CD8-positive, alpha-beta memory T cell (primary cell): ENCODE measurements at regions not wholly inside any gene's neighbourhood (a gene's known extent, or its start where the extent isn't known, plus 50 kb on each side); places are given as distances from the start of the nearest gene placed in this dataset.

ENCODE experiments used
- CTCF ChIA-PET: fragments of 350-600 bp; sonication (Branson Sonifier 250); formaldehyde crosslinking; loops from one replicate; lab custom pipeline; 2021; ENCODE audit warnings: antibody characterized with exemption; lab: Charles Lee
- POLR2A ChIA-PET: fragments of 350-600 bp; sonication (Branson Sonifier 250); formaldehyde crosslinking; loops from one replicate; lab custom pipeline; 2021; ENCODE audit warnings: antibody characterized with exemption; lab: Charles Lee
- DNase-seq, 5 donors: peaks; one replicate each; pipeline versions ENCODE4 v3.0.0 to v3.0.0-alpha.2; 2020 to 2022; ENCODE audit warnings: mixed read lengths in 1 of 5
- H3K27ac ChIP-seq: one replicate; pipeline ENCODE4 v1.7.0; 2013; ENCODE audit warnings: low read depth, mild to moderate bottlenecking, low read length, moderate library complexity
- H3K27me3 ChIP-seq: 2 replicates; pipeline ENCODE4 v1.7.0; 2013; ENCODE audit warnings: low read length, mild to moderate bottlenecking; ENCODE audit not compliant: insufficient read depth, poor library complexity, severe bottlenecking
- H3K36me3 ChIP-seq: 2 replicates; pipeline ENCODE4 v1.7.0; 2013; ENCODE audit warnings: mild to moderate bottlenecking, low read length, moderate library complexity; ENCODE audit not compliant: insufficient read depth
- H3K4me1 ChIP-seq: 2 replicates; pipeline ENCODE4 v1.7.0; 2013; ENCODE audit warnings: mild to moderate bottlenecking, low read length, moderate library complexity; ENCODE audit not compliant: insufficient read depth
- H3K4me3 ChIP-seq: 2 replicates; pipeline ENCODE4 v1.7.0; 2013; ENCODE audit warnings: mild to moderate bottlenecking, low read length
- H3K9me3 ChIP-seq: 2 replicates; pipeline ENCODE4 v1.7.0; 2013; ENCODE audit warnings: mild to moderate bottlenecking, low read length
- H3K27ac Mint-ChIP-seq, 8 donors: one replicate each; pipeline ENCODE4 v1.8.0; 2020 to 2021; ENCODE audit warnings: mixed read lengths in 8 of 8, mild to moderate bottlenecking in 6 of 8, inconsistent platforms in 3 of 8, moderate library complexity in 3 of 8
- H3K27me3 Mint-ChIP-seq, 2 donors: one replicate each; pipeline ENCODE4 v1.8.0; 2020 to 2021; ENCODE audit warnings: mixed read lengths in 2 of 2, mild to moderate bottlenecking in 1 of 2, moderate library complexity in 1 of 2
- H3K36me3 Mint-ChIP-seq, 3 donors: one replicate each; pipeline ENCODE4 v1.8.0; 2020 to 2021; ENCODE audit warnings: mixed read lengths in 3 of 3, inconsistent platforms in 1 of 3, mild to moderate bottlenecking in 1 of 3
- H3K4me1 Mint-ChIP-seq, 3 donors: one replicate each; pipeline ENCODE4 v1.8.0; 2020 to 2021; ENCODE audit warnings: mixed read lengths in 3 of 3, inconsistent platforms in 1 of 3, mild to moderate bottlenecking in 1 of 3
- H3K4me3 Mint-ChIP-seq, 7 donors: one replicate each; pipeline ENCODE4 v1.8.0; 2020 to 2021; ENCODE audit warnings: mixed read lengths in 7 of 7, mild to moderate bottlenecking in 6 of 7, moderate library complexity in 4 of 7, inconsistent platforms in 2 of 7
- H3K9me3 Mint-ChIP-seq, 5 donors: one replicate each; pipeline ENCODE4 v1.8.0; 2020 to 2022; ENCODE audit warnings: mixed read lengths in 5 of 5, mild to moderate bottlenecking in 3 of 5, moderate library complexity in 2 of 5, inconsistent platforms in 1 of 5

GRCh38 chr17:33972763-33973162 is 282.3 kb upstream of the CCL2 start:
- Histone ChIP-seq H3K36me3 (no peaks in the 10 kb centered on the region), H3K27me3 (no peaks in the 10 kb centered on the region), H3K27ac (no peak overlapping the region), H3K4me1 (peaks cover 19% of the 10 kb centered on the region), H3K9me3 (no peaks in the 10 kb centered on the region), H3K4me3 (no peak overlapping the region)
- Mint-ChIP-seq H3K36me3 (peaks cover 0 to 2% (median 0%) of the 10 kb centered on the region in 3 donors), H3K4me3 (no peak overlapping the region), H3K27me3 (peaks cover 2 to 6% of the 10 kb centered on the region in 2 donors), H3K9me3 (no peaks in the 10 kb centered on the region), H3K4me1 (peaks cover 16 to 18% (median 17%) of the 10 kb centered on the region in 3 donors), H3K27ac (no peak overlapping the region)
- ChIA-PET CTCF (interaction anchor here (1.3 kb wide), 1 partner anchor 9 kb away, joined by 3 read pairs; no protein-coding TSS in a partner anchor), POLR2A (no interaction called here)
- no peak for DNase-seq

- Mint-ChIP-seq H3K27ac (no peak overlapping the region), H3K4me1 (peaks cover 8 to 10% (median 10%) of the 10 kb centered on the region in 3 donors), H3K27me3 (peaks cover 2 to 7% of the 10 kb centered on the region in 2 donors), H3K36me3 (peaks cover 0 to 2% (median 0%) of the 10 kb centered on the region in 3 donors), H3K9me3 (no peaks in the 10 kb centered on the region), H3K4me3 (no peak overlapping the region)
- Histone ChIP-seq H3K27me3 (no peaks in the 10 kb centered on the region), H3K36me3 (no peaks in the 10 kb centered on the region), H3K4me1 (peaks cover 12% of the 10 kb centered on the region), H3K4me3 (no peak overlapping the region), H3K9me3 (no peaks in the 10 kb centered on the region), H3K27ac (no peak overlapping the region)
- POLR2A ChIA-PET = no interaction called here
- CTCF ChIA-PET = interaction anchor here (1.3 kb wide), 1 partner anchor 8 kb away, joined by 3 read pairs; no protein-coding TSS in a partner anchor
- DNase-seq = no peak
These were observed 281.6 kb upstream of the CCL2 start for GRCh38 chr17:33973491-33973890.

GRCh38 chr17:33974276-33974675 is 280.8 kb upstream of the CCL2 start:
- no peak for DNase-seq
- no peaks in the 10 kb centered on the region for H3K9me3 ChIP-seq
- H3K4me1 Mint-ChIP-seq = peaks cover under 1 to 3% (median 2%) of the 10 kb centered on the region in 3 donors
- H3K27me3 ChIP-seq = no peaks in the 10 kb centered on the region
- peaks cover 2 to 9% of the 10 kb centered on the region in 2 donors for H3K27me3 Mint-ChIP-seq
- ChIA-PET POLR2A (no interaction called here), CTCF (interaction anchor here (1.3 kb wide), 1 partner anchor 8 kb away, joined by 3 read pairs; no protein-coding TSS in a partner anchor)
- no peak overlapping the region for H3K27ac ChIP-seq
- H3K36me3 Mint-ChIP-seq = peaks cover 0 to 2% (median 0%) of the 10 kb centered on the region in 3 donors
- no peak overlapping the region for H3K4me3 ChIP-seq
- H3K27ac Mint-ChIP-seq = no peak overlapping the region
- H3K9me3 Mint-ChIP-seq = no peaks in the 10 kb centered on the region
- no peak overlapping the region for H3K4me3 Mint-ChIP-seq
- H3K36me3 ChIP-seq = no peaks in the 10 kb centered on the region
- H3K4me1 ChIP-seq = peaks cover 4% of the 10 kb centered on the region

- H3K4me1 Mint-ChIP-seq = no peaks in the 10 kb centered on the region
- CTCF ChIA-PET = no interaction called here
- Histone ChIP-seq H3K27me3 (no peaks in the 10 kb centered on the region), H3K36me3 (no peaks in the 10 kb centered on the region), H3K4me1 (no peaks in the 10 kb centered on the region), H3K27ac (no peak overlapping the region), H3K9me3 (no peaks in the 10 kb centered on the region), H3K4me3 (no peak overlapping the region)
- POLR2A ChIA-PET = no interaction called here
- H3K4me3 Mint-ChIP-seq = no peak overlapping the region
- H3K27me3 Mint-ChIP-seq = peaks cover 1 to 10% of the 10 kb centered on the region in 2 donors
- H3K9me3 Mint-ChIP-seq = no peaks in the 10 kb centered on the region
- H3K27ac Mint-ChIP-seq = no peak overlapping the region
- H3K36me3 Mint-ChIP-seq = peaks cover 0 to 2% (median 0%) of the 10 kb centered on the region in 3 donors
- no peak for DNase-seq
These were observed 278.3 kb upstream of the CCL2 start for GRCh38 chr17:33976831-33977230.

- POLR2A ChIA-PET = no interaction called here
- no peak for DNase-seq
- Mint-ChIP-seq H3K36me3 (peaks cover 0 to 2% (median 0%) of the 10 kb centered on the region in 3 donors), H3K27ac (no peak overlapping the region), H3K27me3 (peaks cover 1 to 9% of the 10 kb centered on the region in 2 donors), H3K9me3 (no peaks in the 10 kb centered on the region), H3K4me1 (no peaks in the 10 kb centered on the region), H3K4me3 (no peak overlapping the region)
- Histone ChIP-seq H3K4me1 (no peaks in the 10 kb centered on the region), H3K27ac (no peak overlapping the region), H3K9me3 (no peaks in the 10 kb centered on the region), H3K4me3 (no peak overlapping the region), H3K36me3 (no peaks in the 10 kb centered on the region), H3K27me3 (no peaks in the 10 kb centered on the region)
- CTCF ChIA-PET = no interaction called here
These were observed 277.2 kb upstream of the CCL2 start for GRCh38 chr17:33977729-33978514.

- no peak for DNase-seq
- H3K27me3 Mint-ChIP-seq = peaks cover 1 to 9% of the 10 kb centered on the region in 2 donors
- no peak overlapping the region for H3K4me3 Mint-ChIP-seq
- CTCF ChIA-PET = no interaction called here
- no peaks in the 10 kb centered on the region for H3K9me3 Mint-ChIP-seq
- POLR2A ChIA-PET = no interaction called here
- H3K4me1 Mint-ChIP-seq = no peaks in the 10 kb centered on the region
- H3K27me3 ChIP-seq = no peaks in the 10 kb centered on the region
- H3K27ac ChIP-seq = no peak overlapping the region
- no peak overlapping the region for H3K4me3 ChIP-seq
- no peaks in the 10 kb centered on the region for H3K9me3 ChIP-seq
- H3K36me3 ChIP-seq = no peaks in the 10 kb centered on the region
- no peaks in the 10 kb centered on the region for H3K4me1 ChIP-seq
- no peak overlapping the region for H3K27ac Mint-ChIP-seq
- H3K36me3 Mint-ChIP-seq = peaks cover 0 to 2% (median 0%) of the 10 kb centered on the region in 3 donors
These were observed 276.2 kb upstream of the CCL2 start for GRCh38 chr17:33978889-33979288.

GRCh38 chr17:33980193-33980592 is 274.9 kb upstream of the CCL2 start:
- H3K27ac Mint-ChIP-seq = no peak overlapping the region
- no peak overlapping the region for H3K4me3 ChIP-seq
- POLR2A ChIA-PET = no interaction called here
- H3K4me1 ChIP-seq = no peaks in the 10 kb centered on the region
- no peak overlapping the region for H3K4me3 Mint-ChIP-seq
- H3K9me3 ChIP-seq = no peaks in the 10 kb centered on the region
- CTCF ChIA-PET = no interaction called here
- no peak for DNase-seq
- peaks cover 0 to 2% (median 0%) of the 10 kb centered on the region in 3 donors for H3K36me3 Mint-ChIP-seq
- H3K36me3 ChIP-seq = no peaks in the 10 kb centered on the region
- no peaks in the 10 kb centered on the region for H3K27me3 ChIP-seq
- H3K9me3 Mint-ChIP-seq = no peaks in the 10 kb centered on the region
- H3K27me3 Mint-ChIP-seq = peaks cover 1 to 9% of the 10 kb centered on the region in 2 donors
- no peak overlapping the region for H3K27ac ChIP-seq
- H3K4me1 Mint-ChIP-seq = no peaks in the 10 kb centered on the region
